ENCODE measurements at regions not wholly inside any gene's neighbourhood (a gene's known extent, or its start where the extent isn't known, plus 50 kb on each side); places are given as distances from the start of the nearest gene placed in this dataset.

- no peak overlapping the region for H3K4me3 ChIP-seq (ENCODE audit: low read length)
- H3K27me3 ChIP-seq (replicated peaks; ENCODE audit: control insufficient read depth, insufficient read depth, low read length), result no peaks in the 10 kb centered on the region
- H3K9me3 ChIP-seq (ENCODE audit: control insufficient read depth, low read length), result peaks cover 15% of the 10 kb centered on the region
- no peaks in the 10 kb centered on the region for H3K4me1 ChIP-seq (ENCODE audit: control insufficient read depth, insufficient read depth, low read length)
- DNase-seq (ENCODE audit: low read depth), result no peak
- H3K36me3 ChIP-seq (ENCODE audit: control insufficient read depth, insufficient read depth, low read length, severe bottlenecking), result no peaks in the 10 kb centered on the region
- no peak overlapping the region for H3K9ac ChIP-seq (ENCODE audit: low read length)
These were observed 235.0 kb upstream of the HNMT start for GRCh38 chr2:137729305-137729704.

GRCh38 chr2:137737559-137737958, 226.7 kb upstream of the HNMT start:
- no peaks in the 10 kb centered on the region for H3K4me1 ChIP-seq (ENCODE audit: control insufficient read depth, insufficient read depth, low read length)
- H3K4me3 ChIP-seq (ENCODE audit: low read length), result no peak overlapping the region
- no peak for DNase-seq (ENCODE audit: low read depth)
- H3K9ac ChIP-seq (ENCODE audit: low read length), result no peak overlapping the region
- peaks cover 4% of the 10 kb centered on the region for H3K9me3 ChIP-seq (ENCODE audit: control insufficient read depth, low read length)
- no peaks in the 10 kb centered on the region for H3K27me3 ChIP-seq (replicated peaks; ENCODE audit: control insufficient read depth, insufficient read depth, low read length)
- H3K36me3 ChIP-seq (ENCODE audit: control insufficient read depth, insufficient read depth, low read length, severe bottlenecking), result no peaks in the 10 kb centered on the region

GRCh38 chr2:137741784-137742362, 222.4 kb upstream of the HNMT start:
- no peak for DNase-seq (ENCODE audit: low read depth)
- Histone ChIP-seq H3K36me3 (ENCODE audit: control insufficient read depth, insufficient read depth, low read length, severe bottlenecking) (no peaks in the 10 kb centered on the region), H3K9ac (ENCODE audit: low read length) (no peak overlapping the region), H3K9me3 (ENCODE audit: control insufficient read depth, low read length) (no peaks in the 10 kb centered on the region), H3K4me1 (ENCODE audit: control insufficient read depth, insufficient read depth, low read length) (no peaks in the 10 kb centered on the region), H3K27me3 (replicated peaks; ENCODE audit: control insufficient read depth, insufficient read depth, low read length) (no peaks in the 10 kb centered on the region), H3K4me3 (ENCODE audit: low read length) (no peak overlapping the region)

DNA sequence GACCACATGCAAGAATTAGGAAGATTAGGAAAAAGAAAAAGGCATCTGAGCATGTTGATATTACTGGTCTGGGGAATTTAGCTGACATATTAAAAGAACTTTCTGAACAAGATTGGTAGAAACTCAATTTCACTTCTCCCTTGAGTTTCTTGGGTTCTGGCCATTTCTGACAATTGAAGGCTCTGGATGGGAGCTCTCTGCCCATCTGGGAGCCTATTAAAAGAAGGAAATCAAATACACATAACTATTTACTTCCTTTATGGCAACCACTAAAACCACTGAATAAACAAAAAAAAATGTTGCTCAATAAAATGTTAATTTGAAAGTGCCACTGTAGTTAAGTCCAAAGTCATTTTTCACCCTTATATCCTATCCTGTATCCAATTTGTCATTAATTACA, 216.8 kb upstream of the HNMT start:
- no peak overlapping the region for H3K4me3 ChIP-seq (ENCODE audit: low read length)
- DNase-seq (ENCODE audit: low read depth), result no peak

GRCh38 chr2:137748533-137748932, 215.7 kb upstream of the HNMT start:
- Histone ChIP-seq H3K9ac (ENCODE audit: low read length) (no peak overlapping the region), H3K9me3 (ENCODE audit: control insufficient read depth, low read length) (peaks cover 10% of the 10 kb centered on the region), H3K27me3 (replicated peaks; ENCODE audit: control insufficient read depth, insufficient read depth, low read length) (no peaks in the 10 kb centered on the region), H3K36me3 (ENCODE audit: control insufficient read depth, insufficient read depth, low read length, severe bottlenecking) (no peaks in the 10 kb centered on the region), H3K4me1 (ENCODE audit: control insufficient read depth, insufficient read depth, low read length) (no peaks in the 10 kb centered on the region), H3K4me3 (ENCODE audit: low read length) (no peak overlapping the region)
- no peak for DNase-seq (ENCODE audit: low read depth)

More for the DNA sequence above, 216.8 kb upstream of the HNMT start:
- Histone ChIP-seq H3K9ac (ENCODE audit: low read length) (no peak overlapping the region), H3K36me3 (ENCODE audit: control insufficient read depth, insufficient read depth, low read length, severe bottlenecking) (no peaks in the 10 kb centered on the region), H3K27me3 (replicated peaks; ENCODE audit: control insufficient read depth, insufficient read depth, low read length) (no peaks in the 10 kb centered on the region), H3K4me1 (ENCODE audit: control insufficient read depth, insufficient read depth, low read length) (no peaks in the 10 kb centered on the region), H3K9me3 (ENCODE audit: control insufficient read depth, low read length) (peaks cover 5% of the 10 kb centered on the region)

DNA sequence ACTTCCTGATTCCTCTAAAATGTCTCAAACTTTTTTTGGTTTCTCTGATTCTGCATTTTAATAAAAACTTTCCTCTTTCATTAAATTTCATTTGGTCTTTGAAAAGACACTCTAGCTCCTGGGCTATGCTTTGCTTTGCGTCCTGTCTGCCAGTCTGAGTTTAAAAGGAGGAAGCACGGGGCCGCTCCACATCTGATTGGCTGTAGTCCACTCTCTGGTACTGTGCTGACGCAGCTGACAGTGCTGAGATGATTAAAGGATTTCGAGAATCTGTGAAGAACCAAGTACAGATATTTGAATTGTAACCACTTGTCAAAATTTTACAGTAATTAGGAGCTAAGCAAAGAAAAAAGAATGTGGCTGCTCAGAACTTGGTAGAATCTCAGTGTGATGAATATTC, 199.6 kb upstream of the HNMT start:
- peaks cover 11% of the 10 kb centered on the region for H3K9me3 ChIP-seq (ENCODE audit: control insufficient read depth, low read length)
- no peak for DNase-seq (ENCODE audit: low read depth)
- H3K27me3 ChIP-seq (replicated peaks; ENCODE audit: control insufficient read depth, insufficient read depth, low read length), result no peaks in the 10 kb centered on the region
- no peak overlapping the region for H3K9ac ChIP-seq (ENCODE audit: low read length)
- no peak overlapping the region for H3K4me3 ChIP-seq (ENCODE audit: low read length)
- no peaks in the 10 kb centered on the region for H3K36me3 ChIP-seq (ENCODE audit: control insufficient read depth, insufficient read depth, low read length, severe bottlenecking)
- H3K4me1 ChIP-seq (ENCODE audit: control insufficient read depth, insufficient read depth, low read length), result no peaks in the 10 kb centered on the region

- H3K27me3 ChIP-seq (replicated peaks; ENCODE audit: control insufficient read depth, insufficient read depth, low read length), result no peaks in the 10 kb centered on the region
- no peak overlapping the region for H3K9ac ChIP-seq (ENCODE audit: low read length)
- no peak for DNase-seq (ENCODE audit: low read depth)
- no peak overlapping the region for H3K4me3 ChIP-seq (ENCODE audit: low read length)
- peaks cover 2% of the 10 kb centered on the region for H3K9me3 ChIP-seq (ENCODE audit: control insufficient read depth, low read length)
- peaks cover 4% of the 10 kb centered on the region for H3K4me1 ChIP-seq (ENCODE audit: control insufficient read depth, insufficient read depth, low read length)
- H3K36me3 ChIP-seq (ENCODE audit: control insufficient read depth, insufficient read depth, low read length, severe bottlenecking), result no peaks in the 10 kb centered on the region
These were observed 194.9 kb upstream of the HNMT start for GRCh38 chr2:137769406-137769805.

- Histone ChIP-seq H3K9ac (ENCODE audit: low read length) (no peak overlapping the region), H3K36me3 (ENCODE audit: control insufficient read depth, insufficient read depth, low read length, severe bottlenecking) (no peaks in the 10 kb centered on the region), H3K9me3 (ENCODE audit: control insufficient read depth, low read length) (peaks cover 2% of the 10 kb centered on the region), H3K4me3 (ENCODE audit: low read length) (no peak overlapping the region), H3K4me1 (ENCODE audit: control insufficient read depth, insufficient read depth, low read length) (peaks cover 4% of the 10 kb centered on the region), H3K27me3 (replicated peaks; ENCODE audit: control insufficient read depth, insufficient read depth, low read length) (no peaks in the 10 kb centered on the region)
- DNase-seq (ENCODE audit: low read depth), result no peak
These were observed 194.1 kb upstream of the HNMT start for GRCh38 chr2:137770166-137770565.

- H3K36me3 ChIP-seq (ENCODE audit: control insufficient read depth, insufficient read depth, low read length, severe bottlenecking), result no peaks in the 10 kb centered on the region
- H3K4me3 ChIP-seq (ENCODE audit: low read length), result no peak overlapping the region
- no peak for DNase-seq (ENCODE audit: low read depth)
- no peaks in the 10 kb centered on the region for H3K27me3 ChIP-seq (replicated peaks; ENCODE audit: control insufficient read depth, insufficient read depth, low read length)
- H3K9me3 ChIP-seq (ENCODE audit: control insufficient read depth, low read length), result peaks cover 2% of the 10 kb centered on the region
- H3K4me1 ChIP-seq (ENCODE audit: control insufficient read depth, insufficient read depth, low read length), result peaks cover 4% of the 10 kb centered on the region
- H3K9ac ChIP-seq (ENCODE audit: low read length), result no peak overlapping the region
These were observed 193.2 kb upstream of the HNMT start for GRCh38 chr2:137771064-137771463.

GRCh38 chr2:137772451-137772850, 191.8 kb upstream of the HNMT start:
- DNase-seq (ENCODE audit: low read depth), result no peak
- Histone ChIP-seq H3K27me3 (replicated peaks; ENCODE audit: control insufficient read depth, insufficient read depth, low read length) (no peaks in the 10 kb centered on the region), H3K4me3 (ENCODE audit: low read length) (no peak overlapping the region), H3K9me3 (ENCODE audit: control insufficient read depth, low read length) (peaks cover 2% of the 10 kb centered on the region), H3K36me3 (ENCODE audit: control insufficient read depth, insufficient read depth, low read length, severe bottlenecking) (no peaks in the 10 kb centered on the region), H3K4me1 (ENCODE audit: control insufficient read depth, insufficient read depth, low read length) (peaks cover 4% of the 10 kb centered on the region), H3K9ac (ENCODE audit: low read length) (no peak overlapping the region)

- no peaks in the 10 kb centered on the region for H3K36me3 ChIP-seq (ENCODE audit: control insufficient read depth, insufficient read depth, low read length, severe bottlenecking)
- DNase-seq (ENCODE audit: low read depth), result no peak
- peaks cover 3% of the 10 kb centered on the region for H3K9me3 ChIP-seq (ENCODE audit: control insufficient read depth, low read length)
- no peak overlapping the region for H3K9ac ChIP-seq (ENCODE audit: low read length)
- H3K4me3 ChIP-seq (ENCODE audit: low read length), result no peak overlapping the region
- no peaks in the 10 kb centered on the region for H3K27me3 ChIP-seq (replicated peaks; ENCODE audit: control insufficient read depth, insufficient read depth, low read length)
- peaks cover 4% of the 10 kb centered on the region for H3K4me1 ChIP-seq (ENCODE audit: control insufficient read depth, insufficient read depth, low read length)
These were observed 188.7 kb upstream of the HNMT start for GRCh38 chr2:137775529-137775928.

GRCh38 chr2:137776697-137777096, 187.6 kb upstream of the HNMT start:
- Histone ChIP-seq H3K4me1 (ENCODE audit: control insufficient read depth, insufficient read depth, low read length) (no peaks in the 10 kb centered on the region), H3K9me3 (ENCODE audit: control insufficient read depth, low read length) (peaks cover 3% of the 10 kb centered on the region), H3K4me3 (ENCODE audit: low read length) (no peak overlapping the region), H3K27me3 (replicated peaks; ENCODE audit: control insufficient read depth, insufficient read depth, low read length) (no peaks in the 10 kb centered on the region), H3K36me3 (ENCODE audit: control insufficient read depth, insufficient read depth, low read length, severe bottlenecking) (no peaks in the 10 kb centered on the region), H3K9ac (ENCODE audit: low read length) (no peak overlapping the region)
- no peak for DNase-seq (ENCODE audit: low read depth)

All from adipocyte (in vitro differentiated cells).